GM19395 (cell line): ENCODE measurements at regions not wholly inside any gene's neighbourhood (a gene's known extent, or its start where the extent isn't known, plus 50 kb on each side); places are given as distances from the start of the nearest gene placed in this dataset.
"Not testable (repeated sequence)": the region's sequence is repeated elsewhere in the genome, so short reads cannot be mapped to it uniquely, and the experiment has no call there.

Experiments
- ATAC-seq: cut with Tn5 transposase; IDR thresholded peaks from one replicate; pipeline ENCODE4 v1.9.1; 2021; ENCODE audit warnings: mild to moderate bottlenecking, moderate library complexity; ENCODE audit not compliant: unreplicated experiment

DNA sequence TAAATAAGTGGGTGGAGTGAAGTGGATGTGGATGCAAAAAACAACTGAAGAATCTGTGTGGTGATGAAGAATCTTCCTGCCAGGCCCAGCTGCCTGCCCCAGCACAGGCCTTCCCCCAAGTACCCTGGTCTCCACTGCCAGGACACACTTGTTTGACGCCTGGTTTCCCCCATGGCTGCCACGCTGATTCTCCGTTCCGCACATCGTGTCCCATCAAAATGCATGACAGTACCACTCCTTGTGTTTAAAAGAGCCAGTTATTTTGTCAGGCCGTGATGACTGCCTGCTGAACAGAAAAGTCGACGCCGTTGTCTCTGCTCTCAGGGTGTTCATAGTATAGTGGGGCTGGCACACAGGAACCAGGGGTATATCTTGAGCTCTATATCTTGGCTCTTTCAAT lies 50.3 kb upstream of the KYNU start:
- no peak for ATAC-seq

DNA sequence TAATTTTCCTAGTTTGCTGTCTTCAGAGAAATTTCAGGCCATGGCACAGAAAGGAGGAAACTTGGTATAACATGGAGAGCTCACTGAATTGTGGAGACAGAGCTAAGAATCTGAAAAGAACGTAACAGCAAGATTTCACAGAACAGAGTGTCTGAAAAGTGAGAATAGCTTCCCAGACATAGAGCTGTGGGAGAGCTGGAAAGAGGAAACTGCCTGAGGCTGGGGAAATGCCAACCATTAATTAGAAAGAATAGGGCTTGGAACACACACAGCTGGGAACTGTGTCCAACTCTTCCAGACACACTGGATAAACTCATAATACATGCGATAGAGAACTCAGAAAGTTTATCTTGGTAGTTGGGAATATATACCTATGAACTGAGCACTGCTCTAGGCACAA lies 51.6 kb upstream of the KYNU start:
- ATAC-seq, result no peak

DNA sequence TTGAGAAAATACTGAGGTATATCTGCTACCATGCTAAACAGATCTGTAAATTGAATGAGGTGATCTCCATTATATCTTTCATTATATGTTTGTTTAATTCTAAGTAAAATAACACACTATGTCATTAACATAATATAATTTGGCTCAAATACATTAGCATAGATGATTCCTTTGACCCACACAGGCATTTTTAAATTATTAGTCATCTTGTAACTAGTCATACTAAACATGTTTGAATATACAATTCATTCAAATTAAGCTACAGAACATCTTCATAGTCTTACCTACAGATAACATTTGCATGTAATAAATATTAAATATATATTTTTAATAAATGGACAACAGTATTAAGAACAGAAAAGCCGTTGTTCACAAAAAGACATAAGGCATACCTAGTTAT lies 52.7 kb upstream of the KYNU start:
- ATAC-seq, result no peak

DNA sequence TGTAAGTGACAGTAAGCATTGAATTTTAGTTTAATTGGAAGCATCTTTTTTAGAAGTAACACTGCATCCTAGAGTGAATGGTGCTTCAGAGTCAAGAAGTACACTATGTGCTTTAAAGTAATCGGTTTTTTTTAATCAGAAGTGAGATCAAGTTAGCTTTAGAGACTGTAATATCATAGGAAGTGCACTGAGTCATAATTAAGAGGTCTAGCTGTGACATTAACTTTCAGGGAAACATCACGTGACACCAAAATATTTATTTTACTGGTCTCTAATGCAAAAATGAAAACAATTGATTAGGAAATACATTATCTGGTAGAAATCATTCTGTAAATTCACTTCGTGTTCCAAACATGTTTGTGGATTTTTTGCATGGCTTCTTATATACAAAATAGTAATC lies 55.3 kb upstream of the KYNU start:
- no peak for ATAC-seq

DNA sequence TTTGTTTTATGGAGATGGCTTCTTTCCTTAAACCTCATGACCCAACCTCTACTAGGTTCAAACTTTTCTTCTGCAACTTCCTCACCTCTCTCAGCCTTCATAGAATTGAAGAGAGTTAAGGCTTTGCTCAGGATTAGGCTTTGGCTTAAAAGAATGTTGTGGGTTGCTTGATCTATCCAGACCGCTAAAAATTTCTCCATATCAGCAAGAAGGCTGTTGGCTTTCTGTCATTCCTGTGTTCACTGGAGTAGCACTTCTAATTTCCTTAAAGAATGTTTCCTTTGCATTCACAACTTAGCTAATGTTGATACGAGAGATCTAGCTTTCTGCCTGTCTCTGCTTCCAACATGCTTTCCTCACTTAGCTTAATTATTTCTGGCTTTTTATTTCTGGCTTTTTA lies 58.1 kb upstream of the KYNU start:
- ATAC-seq, result no peak

DNA sequence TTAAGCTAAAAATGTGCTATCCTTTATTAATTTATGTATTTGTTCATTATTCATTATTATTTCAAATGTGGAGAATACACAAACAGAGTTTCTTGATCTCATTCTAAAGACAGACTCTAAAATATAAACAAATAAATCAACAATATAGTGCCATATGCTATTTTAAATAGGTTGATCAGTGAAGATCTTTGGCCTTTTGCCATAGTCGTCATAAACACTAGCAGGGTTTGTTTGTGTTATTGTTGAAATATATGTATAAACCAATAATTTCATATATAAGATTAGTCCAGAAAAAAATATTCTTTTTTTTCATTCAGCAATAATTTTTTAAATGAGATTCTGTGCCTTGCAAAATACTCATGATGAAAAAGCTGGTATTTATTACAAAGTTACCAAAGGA lies 62.1 kb upstream of the KYNU start:
- no peak for ATAC-seq

DNA sequence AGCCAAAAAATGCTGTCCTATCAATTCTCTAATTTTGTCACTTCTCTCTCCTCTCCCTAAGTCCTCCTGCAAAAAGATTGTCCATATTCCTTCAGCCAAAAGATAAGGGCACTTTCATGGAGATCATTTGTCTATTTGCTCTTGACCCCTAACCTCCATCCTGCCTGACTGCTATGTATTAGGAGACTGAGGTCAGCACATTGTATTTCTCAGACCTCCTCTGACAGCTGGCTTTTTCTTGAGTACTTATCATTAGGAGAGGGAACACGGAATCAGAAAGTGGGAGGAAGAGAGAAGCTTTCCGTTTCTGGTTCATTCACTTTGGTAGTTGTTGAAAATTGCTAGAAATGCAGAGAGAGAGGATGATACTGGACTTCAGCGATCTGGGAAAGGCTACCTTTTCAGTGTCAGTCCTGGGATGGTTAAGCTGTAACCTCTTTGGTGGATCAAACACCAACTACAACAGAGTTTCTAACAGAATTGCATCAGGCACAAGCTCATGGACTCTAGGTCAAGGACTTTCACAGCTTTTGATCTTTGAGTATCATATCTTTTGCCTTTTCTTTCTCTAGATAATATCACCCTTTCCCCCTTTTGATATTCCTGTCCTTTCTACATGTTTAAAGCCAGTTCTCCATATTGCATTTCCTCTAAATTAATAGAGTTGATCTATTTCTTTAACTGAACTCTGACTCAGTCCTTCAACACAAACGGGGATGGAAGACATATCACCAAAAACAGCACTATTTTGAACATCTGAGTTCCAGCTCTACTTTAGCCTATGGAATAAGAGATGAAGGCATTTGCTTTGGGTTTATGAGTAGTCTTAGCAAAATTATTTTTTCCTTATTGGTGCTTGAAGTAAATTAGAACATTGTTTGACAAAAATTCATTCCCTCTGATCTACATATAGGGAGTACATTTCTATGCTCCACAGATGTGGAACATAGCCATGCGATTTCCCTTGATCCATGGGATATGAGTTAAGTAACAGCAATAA lies 63.3 kb upstream of the KYNU start:
- ATAC-seq, result no peak

DNA sequence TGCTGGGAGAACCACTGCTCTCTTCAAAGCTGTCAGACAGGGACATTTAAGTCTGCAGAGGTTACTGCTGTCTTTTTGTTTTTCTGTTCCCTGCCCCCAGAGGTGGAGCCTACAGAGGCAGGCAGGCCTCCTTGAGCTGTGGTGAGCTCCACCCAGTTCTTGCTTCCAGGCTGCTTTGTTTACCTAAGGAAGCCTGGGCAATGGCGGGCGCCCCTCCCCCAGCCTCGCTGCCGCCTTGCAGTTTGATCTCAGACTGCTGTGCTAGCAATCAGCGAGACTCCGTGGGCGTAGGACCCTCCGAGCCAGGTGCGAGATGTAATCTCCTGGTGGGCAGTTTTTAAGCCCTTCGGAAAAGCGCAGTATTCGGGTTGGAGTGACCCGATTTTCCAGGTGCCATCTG lies 65.8 kb upstream of the KYNU start:
- ATAC-seq, result not testable (repeated sequence)

DNA sequence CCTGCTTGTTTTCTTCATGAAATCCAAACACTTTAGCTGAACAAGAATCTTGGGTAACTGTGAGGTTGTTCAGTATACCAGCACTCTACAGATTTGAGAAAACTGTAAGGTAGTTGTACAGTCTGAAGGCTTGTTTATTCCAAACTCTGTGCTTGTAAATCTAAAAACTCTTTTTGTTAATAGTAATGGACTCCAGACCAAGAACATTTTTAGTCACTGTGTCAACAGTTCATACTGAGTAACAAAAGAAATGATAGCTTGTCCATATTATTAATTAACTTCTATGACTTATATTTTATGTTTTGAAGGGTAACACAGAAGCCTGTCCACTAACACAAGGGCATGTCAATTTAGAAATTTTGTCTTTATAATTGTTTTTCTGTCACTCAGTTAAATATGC lies 72.2 kb upstream of the KYNU start:
- ATAC-seq, result no peak

DNA sequence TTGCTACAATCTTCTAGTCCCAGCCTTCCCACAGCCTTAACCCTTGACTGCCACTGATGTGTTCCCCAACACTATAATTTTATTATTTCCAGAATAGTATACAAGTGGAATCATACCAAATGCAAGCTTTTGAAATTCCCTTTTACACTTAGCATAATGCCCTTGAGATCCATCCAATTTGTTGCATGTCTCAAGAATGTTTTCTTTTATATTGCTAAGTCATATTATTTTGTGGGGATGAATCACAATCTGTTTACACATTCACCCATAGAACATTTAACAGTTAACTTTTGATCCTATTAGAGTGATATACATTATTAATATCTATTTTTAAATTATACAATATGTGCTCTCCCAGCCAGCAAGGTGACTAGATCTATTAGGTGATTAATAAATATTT lies 74.3 kb upstream of the KYNU start:
- ATAC-seq, result no peak

DNA sequence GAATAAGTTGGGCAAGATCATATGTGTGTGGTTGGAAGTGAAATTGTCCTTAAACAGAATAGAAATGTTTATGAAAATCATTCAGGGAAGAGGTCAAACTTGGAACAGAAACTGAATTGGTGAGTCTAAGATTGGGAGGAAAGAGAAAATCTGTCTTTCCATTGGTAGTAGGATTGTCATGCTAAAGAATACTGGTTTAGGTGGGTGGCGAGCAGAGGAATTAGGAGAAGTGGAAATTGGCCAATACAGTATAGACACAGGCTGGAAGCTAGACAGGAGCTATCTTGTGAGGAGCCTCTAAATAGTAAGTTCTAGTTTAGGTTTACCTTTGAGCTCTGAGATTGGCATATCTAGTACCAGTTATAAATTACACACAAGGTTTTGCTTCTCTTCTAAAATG lies 80.9 kb upstream of the KYNU start:
- ATAC-seq, result no peak

DNA sequence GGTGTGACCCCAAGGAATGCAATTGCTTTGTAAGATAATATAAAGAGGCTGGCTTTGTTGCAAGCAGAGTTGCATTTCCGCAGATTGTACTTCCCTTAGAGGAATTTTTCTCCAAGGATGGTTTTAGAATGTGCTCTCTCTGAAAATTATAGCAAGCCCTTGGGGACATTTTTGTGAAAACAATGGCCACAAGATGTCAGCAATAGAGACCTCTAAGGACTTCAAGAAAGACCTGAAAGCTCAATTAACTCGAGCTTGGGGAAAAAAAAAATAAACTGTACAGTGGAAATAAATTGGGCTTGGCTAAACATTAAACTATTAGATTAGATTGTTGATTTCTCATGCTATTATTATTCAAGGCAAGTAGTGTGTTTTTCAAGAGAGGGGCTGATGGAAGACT lies 81.3 kb upstream of the KYNU start:
- no peak for ATAC-seq

DNA sequence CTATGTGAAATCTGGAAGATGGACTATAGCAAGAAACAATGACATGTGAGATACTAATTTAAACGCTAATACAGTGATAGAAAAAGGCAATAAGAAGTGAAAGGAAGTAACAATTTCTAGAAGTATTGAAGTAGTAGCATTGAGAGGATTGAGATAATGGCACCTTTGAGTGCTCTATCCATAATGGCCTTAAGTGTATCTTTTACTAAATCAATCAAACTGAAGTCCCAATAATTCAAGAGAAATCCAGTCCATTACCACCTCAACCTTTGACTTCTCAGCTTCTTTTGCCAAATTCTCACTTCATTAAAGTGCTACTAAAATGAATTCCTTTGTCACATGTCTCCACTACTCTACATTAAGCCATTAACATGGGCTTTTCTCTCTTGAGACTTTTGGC lies 82.6 kb upstream of the KYNU start:
- no peak for ATAC-seq

DNA sequence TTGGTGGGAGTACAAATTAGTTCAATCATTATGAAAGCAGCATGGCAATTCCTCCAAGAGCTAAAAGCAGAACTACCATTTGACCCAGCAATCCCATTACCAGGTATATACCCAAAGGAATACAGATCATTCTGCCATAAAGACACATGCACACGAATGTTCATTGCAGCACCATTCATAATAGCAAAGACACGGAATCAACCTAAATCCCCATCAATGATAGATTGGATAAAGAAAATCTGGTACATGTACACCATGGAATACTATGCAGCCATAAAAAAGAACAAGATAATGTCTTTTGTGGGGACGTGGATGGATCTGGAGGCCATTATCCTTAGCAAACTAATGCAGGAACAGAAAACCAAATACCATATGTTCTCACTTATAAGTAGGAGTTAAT lies 85.1 kb upstream of the KYNU start:
- not testable (repeated sequence) for ATAC-seq

DNA sequence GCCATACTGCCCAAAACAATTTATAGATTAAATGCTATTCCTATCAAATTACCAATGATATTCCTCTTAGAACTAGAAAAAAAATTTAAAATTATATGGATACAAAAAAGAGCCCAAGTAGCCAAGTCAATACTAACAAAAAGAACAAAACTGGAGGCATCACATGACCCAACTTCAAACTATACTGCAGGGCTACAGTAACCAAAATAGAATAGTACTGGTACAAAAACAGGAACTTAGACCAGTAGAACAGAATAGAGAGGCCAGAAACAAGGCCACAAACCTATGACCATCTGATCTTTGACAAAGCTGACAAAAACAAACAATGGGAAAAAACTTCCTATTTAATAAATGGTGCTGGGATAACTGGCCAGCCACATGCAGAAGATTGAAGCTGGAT lies 86.1 kb upstream of the KYNU start:
- ATAC-seq, result no peak

DNA sequence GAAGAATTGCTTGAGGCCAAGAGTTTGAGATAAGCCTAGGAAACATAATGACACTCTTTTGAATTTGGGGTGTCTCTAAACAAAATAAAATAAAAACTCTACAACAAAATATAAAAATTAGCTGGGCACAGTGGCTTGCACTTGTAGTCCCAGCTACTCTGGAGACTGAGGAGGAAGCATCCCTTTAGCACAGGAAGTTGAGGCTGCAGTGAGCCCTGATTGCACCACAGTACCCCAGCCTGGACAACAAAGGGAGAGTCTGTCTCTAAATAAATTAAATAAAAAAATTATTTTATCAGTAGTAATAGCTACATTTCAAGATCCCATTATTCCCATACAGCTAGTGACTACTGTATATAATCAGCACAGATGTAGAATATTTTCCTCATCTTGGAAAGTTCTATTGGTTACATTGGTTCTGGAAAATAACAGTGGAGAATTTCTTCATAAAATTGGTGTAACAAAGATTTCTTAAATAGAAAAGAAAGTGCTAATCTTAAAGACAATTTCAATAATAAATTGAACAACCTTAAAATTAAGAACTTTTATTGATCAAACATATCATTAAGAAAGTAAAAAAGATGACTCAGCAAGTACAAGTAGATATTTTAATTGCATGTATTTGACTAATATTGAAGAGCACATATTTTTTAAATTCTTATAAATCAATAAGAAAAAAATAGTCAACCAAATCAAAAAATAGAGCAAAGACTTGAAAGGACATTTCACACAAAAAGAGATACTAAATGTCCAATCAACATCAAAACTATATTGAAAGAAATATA lies 90.4 kb upstream of the KYNU start:
- ATAC-seq, result no peak

DNA sequence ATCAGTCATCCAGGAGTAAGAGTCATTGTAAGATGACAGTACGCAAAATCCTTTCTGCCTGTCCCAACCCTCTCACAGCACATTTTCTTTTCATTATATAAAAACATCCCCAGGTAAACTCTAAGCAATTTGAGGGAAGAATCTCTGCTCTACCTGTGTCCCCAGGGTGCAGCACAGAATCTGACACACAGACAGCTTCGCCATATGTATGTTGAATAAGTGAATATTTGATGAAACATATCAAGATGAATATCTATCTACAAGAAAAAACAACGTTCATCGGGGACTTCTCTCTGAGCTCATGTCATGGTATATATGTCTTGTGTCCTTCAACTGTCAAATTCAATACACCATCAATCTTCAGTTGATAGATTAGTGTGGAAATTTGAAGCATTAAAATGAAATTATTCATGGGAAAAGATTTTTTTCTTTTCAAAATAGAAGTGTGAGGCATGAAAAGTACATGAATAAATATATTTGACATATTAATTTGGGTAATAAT lies 94.5 kb upstream of the KYNU start:
- ATAC-seq, result no peak

DNA sequence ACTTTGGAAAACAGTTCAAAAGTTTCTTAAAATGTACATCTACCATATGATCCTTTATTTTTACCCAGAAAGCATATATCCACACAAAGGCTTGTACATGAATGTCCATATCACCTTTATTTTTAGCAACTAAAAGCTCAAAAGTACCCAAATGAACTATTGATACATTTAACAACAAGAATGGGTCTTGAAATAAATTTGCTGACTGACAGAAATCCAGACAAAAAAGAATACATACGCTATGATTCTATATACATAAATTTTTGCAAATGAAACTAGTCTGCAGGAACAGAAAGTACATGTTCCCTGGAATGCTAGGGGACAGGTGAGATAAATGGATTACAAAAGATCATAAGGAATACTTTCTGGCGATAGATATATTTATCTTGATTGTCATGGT lies 96.3 kb upstream of the KYNU start:
- no peak for ATAC-seq

DNA sequence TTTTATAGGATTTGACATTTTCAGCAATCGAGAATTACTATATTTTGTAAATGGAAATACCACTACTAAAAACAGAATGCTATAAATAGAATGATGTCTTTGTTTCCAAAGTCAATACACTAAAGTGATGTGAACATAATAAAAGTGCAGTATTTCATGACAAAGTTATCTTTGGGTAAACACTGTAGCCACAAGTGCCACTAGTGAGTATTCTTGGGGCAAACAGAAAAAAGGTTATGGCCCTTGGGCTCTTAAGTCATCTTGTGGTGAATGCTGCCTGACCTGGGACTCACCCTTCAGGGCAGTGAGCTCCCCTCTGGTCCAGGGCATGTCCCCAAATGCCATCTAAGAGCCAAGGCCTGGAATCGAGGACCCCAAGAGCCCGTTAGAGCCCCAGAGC lies 99.2 kb upstream of the KYNU start:
- no peak for ATAC-seq

DNA sequence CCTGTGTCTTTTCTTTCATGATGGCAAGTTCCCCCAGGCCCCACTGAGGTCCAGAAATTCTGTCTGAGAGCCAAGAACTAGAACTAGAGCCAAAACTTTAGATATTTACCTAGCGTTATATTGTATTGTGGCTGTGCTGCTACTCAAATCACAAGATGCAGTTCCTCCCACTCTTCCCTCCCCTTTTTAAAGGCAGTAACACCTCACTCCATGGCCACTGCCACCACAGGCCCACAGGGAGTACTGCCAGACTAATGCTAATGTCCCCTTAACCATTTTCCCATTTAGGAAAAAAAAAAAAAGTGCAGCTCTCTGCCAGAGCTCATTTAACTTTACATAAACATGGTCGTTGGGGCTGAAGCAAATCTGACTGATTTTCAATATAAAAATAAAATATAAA lies 99.7 kb upstream of the KYNU start:
- no peak for ATAC-seq

DNA sequence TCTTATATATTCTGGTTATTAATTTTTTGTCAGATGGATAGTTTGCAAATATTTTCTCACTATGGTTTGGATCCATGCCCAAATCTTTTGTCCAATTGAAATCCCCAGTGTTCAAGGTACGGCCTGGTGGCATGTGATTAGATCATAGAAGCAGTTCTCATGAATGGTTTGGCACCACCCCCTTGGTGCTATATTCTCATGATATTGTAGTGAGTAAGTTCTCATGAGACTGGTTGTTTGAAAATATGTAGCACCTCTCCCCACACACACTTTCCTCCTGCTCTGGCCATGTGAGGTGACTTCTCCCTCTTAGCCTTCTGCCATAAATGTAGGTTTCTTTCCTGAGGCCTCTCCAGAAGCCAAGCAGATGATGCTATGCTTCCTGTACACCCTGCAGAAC lies 107.7 kb upstream of the KYNU start:
- no peak for ATAC-seq

DNA sequence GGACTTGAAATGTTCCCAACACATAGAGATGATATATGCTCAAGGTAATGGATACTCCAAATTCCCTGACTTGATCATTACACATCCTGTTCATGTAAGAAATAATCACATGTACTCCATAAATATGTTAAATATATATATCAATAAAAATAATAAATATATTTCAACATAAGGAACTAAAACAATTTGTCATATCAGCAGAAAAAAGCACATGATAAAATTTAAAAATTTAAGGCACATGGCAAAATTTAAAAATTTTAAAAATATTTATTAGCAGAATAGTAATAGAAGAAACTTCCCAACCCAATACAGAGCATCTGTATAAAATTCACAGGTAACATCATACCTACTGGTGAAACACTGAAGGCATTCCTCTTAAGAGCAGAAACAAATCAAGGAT lies 109.6 kb upstream of the KYNU start:
- ATAC-seq, result no peak
